ENCODE measurements at regions not wholly inside any gene's neighbourhood (a gene's known extent, or its start where the extent isn't known, plus 50 kb on each side); places are given as distances from the start of the nearest gene placed in this dataset.

- no peak for DNase-seq
Observed at GRCh38 chr9:89891221-89891590, 286.4 kb downstream of the GADD45G start.

GRCh38 chr9:89891591-89892304 is 286.9 kb downstream of the GADD45G start:
- TF ChIP-seq POLR2A (IDR thresholded peaks at IDR 0.05; ENCODE audit: low read length): no peak
- TF ChIP-seq GATA1 (IDR thresholded peaks at IDR 0.05; ENCODE audit: low read depth, low read length): no peak
- DNase-seq: no peak

More at GRCh38 chr9:89891221-89891590, 286.4 kb downstream of the GADD45G start:
- TF ChIP-seq GATA1 (IDR thresholded peaks at IDR 0.05; ENCODE audit: low read depth, low read length): no peak
- TF ChIP-seq POLR2A (IDR thresholded peaks at IDR 0.05; ENCODE audit: low read length): no peak

- no peak for TF ChIP-seq GATA1 (IDR thresholded peaks at IDR 0.05; ENCODE audit: low read depth, low read length)
- DNase-seq: no peak
Observed at GRCh38 chr9:89892920-89893319, 288.1 kb downstream of the GADD45G start.

- no peak for TF ChIP-seq POLR2A (IDR thresholded peaks at IDR 0.05; ENCODE audit: low read length)
- TF ChIP-seq GATA1 (IDR thresholded peaks at IDR 0.05; ENCODE audit: low read depth, low read length): no peak
- DNase-seq: no peak
Observed at GRCh38 chr9:89893886-89894285, 289.1 kb downstream of the GADD45G start.

- TF ChIP-seq POLR2A (IDR thresholded peaks at IDR 0.05; ENCODE audit: low read length): no peak
- TF ChIP-seq GATA1 (IDR thresholded peaks at IDR 0.05; ENCODE audit: low read depth, low read length): no peak
- DNase-seq: no peak
Observed at GRCh38 chr9:89896806-89897340, 292.1 kb downstream of the GADD45G start.

GRCh38 chr9:89899573-89899972 is 294.8 kb downstream of the GADD45G start:
- DNase-seq: no peak
- TF ChIP-seq GATA1 (IDR thresholded peaks at IDR 0.05; ENCODE audit: low read depth, low read length): no peak
- no peak for TF ChIP-seq POLR2A (IDR thresholded peaks at IDR 0.05; ENCODE audit: low read length)

- TF ChIP-seq POLR2A (IDR thresholded peaks at IDR 0.05; ENCODE audit: low read length): no peak
- TF ChIP-seq GATA1 (IDR thresholded peaks at IDR 0.05; ENCODE audit: low read depth, low read length): no peak
- no peak for DNase-seq
Observed at GRCh38 chr9:89901920-89902319, 297.1 kb downstream of the GADD45G start.

- no peak for DNase-seq
- TF ChIP-seq POLR2A (IDR thresholded peaks at IDR 0.05; ENCODE audit: low read length): no peak
- TF ChIP-seq GATA1 (IDR thresholded peaks at IDR 0.05; ENCODE audit: low read depth, low read length): no peak
Observed at GRCh38 chr9:89902450-89903140, 297.8 kb downstream of the GADD45G start.

- no peak for DNase-seq
- TF ChIP-seq GATA1 (IDR thresholded peaks at IDR 0.05; ENCODE audit: low read depth, low read length) (no peak), POLR2A (IDR thresholded peaks at IDR 0.05; ENCODE audit: low read length) (no peak)
Observed at GRCh38 chr9:89903141-89903475, 298.3 kb downstream of the GADD45G start.

- DNase-seq: no peak
- no peak for TF ChIP-seq POLR2A (IDR thresholded peaks at IDR 0.05; ENCODE audit: low read length)
- no peak for TF ChIP-seq GATA1 (IDR thresholded peaks at IDR 0.05; ENCODE audit: low read depth, low read length)
Observed at GRCh38 chr9:89905606-89906338, 301.0 kb downstream of the GADD45G start.

GRCh38 chr9:89911721-89912604 is 307.2 kb downstream of the GADD45G start:
- no peak for DNase-seq
- TF ChIP-seq POLR2A (IDR thresholded peaks at IDR 0.05; ENCODE audit: low read length) (no peak), GATA1 (IDR thresholded peaks at IDR 0.05; ENCODE audit: low read depth, low read length) (no peak)

GRCh38 chr9:89912605-89912953 is 307.8 kb downstream of the GADD45G start:
- TF ChIP-seq GATA1 (IDR thresholded peaks at IDR 0.05; ENCODE audit: low read depth, low read length) (no peak), POLR2A (IDR thresholded peaks at IDR 0.05; ENCODE audit: low read length) (no peak)
- no peak for DNase-seq

- TF ChIP-seq POLR2A (IDR thresholded peaks at IDR 0.05; ENCODE audit: low read length): no peak
- TF ChIP-seq GATA1 (IDR thresholded peaks at IDR 0.05; ENCODE audit: low read depth, low read length): no peak
- DNase-seq: no peak
Observed at GRCh38 chr9:89915187-89915586, 310.4 kb downstream of the GADD45G start.
